ENCODE measurements at regions not wholly inside any gene's neighbourhood (a gene's known extent, or its start where the extent isn't known, plus 50 kb on each side); places are given as distances from the start of the nearest gene placed in this dataset.

DNA sequence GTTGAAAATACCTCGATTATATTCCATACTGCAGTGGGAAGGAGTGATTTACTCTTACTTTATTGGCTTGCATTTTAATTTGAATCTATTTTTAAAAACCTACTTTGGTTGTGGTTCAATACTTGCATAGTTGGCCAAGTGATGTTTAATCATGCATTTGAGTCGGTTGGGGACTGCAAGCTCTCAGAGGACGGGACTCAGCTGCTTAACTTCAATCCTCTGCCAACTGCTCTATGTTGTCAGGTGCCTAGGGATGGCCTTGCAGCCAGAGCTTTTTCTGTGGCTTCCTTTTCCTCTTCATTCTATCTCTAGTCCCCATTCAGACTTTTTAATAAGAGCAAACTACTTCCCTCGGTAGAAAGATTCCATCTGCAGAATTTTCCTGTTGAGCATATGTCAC, 53.4 kb upstream of the KRR1 start:
- no peak for DNase-seq (ENCODE audit: low read depth in 3 of 3)

GRCh38 chr12:75564398-75564797, 53.0 kb upstream of the KRR1 start:
- no peak for DNase-seq (ENCODE audit: low read depth in 3 of 3)

DNA sequence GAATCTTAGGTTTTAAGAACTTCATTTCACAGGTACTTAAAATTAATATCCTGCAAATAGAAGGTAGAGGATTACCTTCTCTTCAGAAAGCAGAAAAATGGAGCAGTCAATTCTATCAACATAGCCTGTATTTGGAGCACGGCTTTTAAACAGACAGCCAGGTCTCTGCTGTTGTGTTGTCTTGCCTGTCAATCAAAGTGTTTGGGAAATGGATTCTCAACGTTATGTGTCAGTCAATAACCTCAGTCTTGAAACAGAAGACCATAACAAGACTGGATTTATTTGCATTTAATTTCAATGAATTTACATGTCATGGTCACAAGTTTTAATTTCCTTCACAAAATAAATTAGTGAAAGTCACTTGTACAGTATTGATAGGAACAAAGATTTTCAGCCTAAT, 51.9 kb upstream of the KRR1 start:
- no peak for DNase-seq (ENCODE audit: low read depth in 3 of 3)

- no peak for DNase-seq (ENCODE audit: low read depth in 3 of 3)
Measured at GRCh38 chr12:75561921-75562320, 50.5 kb upstream of the KRR1 start.

Measured in stimulated activated CD4-positive, alpha-beta T cell treated with anti-CD3 and anti-CD28 coated beads, TNF-alpha, amount 100 ng/mL, for 4 hours (primary cell).